ENCODE measurements at regions not wholly inside any gene's neighbourhood (a gene's known extent, or its start where the extent isn't known, plus 50 kb on each side); places are given as distances from the start of the nearest gene placed in this dataset.

GRCh38 chr6:23349521-23350147 is 776.4 kb upstream of the NRSN1 start:
- TF ChIP-seq, protein P1, sequence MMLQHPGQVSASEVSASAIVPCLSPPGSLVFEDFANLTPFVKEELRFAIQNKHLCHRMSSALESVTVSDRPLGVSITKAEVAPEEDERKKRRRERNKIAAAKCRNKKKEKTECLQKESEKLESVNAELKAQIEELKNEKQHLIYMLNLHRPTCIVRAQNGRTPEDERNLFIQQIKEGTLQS (IDR thresholded peaks at IDR 0.05), result no peak
- TF ChIP-seq POLR2A (IDR thresholded peaks at IDR 0.05; ENCODE audit: borderline replicate concordance, extremely low read depth, insufficient read depth, insufficient read length) (no peak), JUND (IDR thresholded peaks at IDR 0.05) (no peak), EZH2 (IDR thresholded peaks at IDR 0.05) (no peak), SP1 (IDR thresholded peaks at IDR 0.05; ENCODE audit: low read depth) (no peak), SIN3A (IDR thresholded peaks at IDR 0.05; ENCODE audit: low read depth) (no peak)
